ENCODE measurements at regions not wholly inside any gene's neighbourhood (a gene's known extent, or its start where the extent isn't known, plus 50 kb on each side); places are given as distances from the start of the nearest gene placed in this dataset.

GRCh38 chrX:78571849-78572248 lies 87.3 kb downstream of the RTL3 start:
- TF ChIP-seq CTCF (IDR thresholded peaks at IDR 0.05) (no peak), POLR2A (IDR thresholded peaks at IDR 0.05) (no peak)
